CD8-positive, alpha-beta memory T cell (primary cell): ENCODE measurements at regions not wholly inside any gene's neighbourhood (a gene's known extent, or its start where the extent isn't known, plus 50 kb on each side); places are given as distances from the start of the nearest gene placed in this dataset.

Experiments used
- CTCF ChIA-PET: fragments of 350-600 bp; sonication (Branson Sonifier 250); formaldehyde crosslinking; loops from one replicate; lab custom pipeline; 2021; ENCODE audit warnings: antibody characterized with exemption; lab: Charles Lee
- POLR2A ChIA-PET: fragments of 350-600 bp; sonication (Branson Sonifier 250); formaldehyde crosslinking; loops from one replicate; lab custom pipeline; 2021; ENCODE audit warnings: antibody characterized with exemption; lab: Charles Lee
- DNase-seq, 5 donors: peaks; one replicate each; pipeline versions ENCODE4 v3.0.0 to v3.0.0-alpha.2; 2020 to 2022; ENCODE audit warnings: mixed read lengths in 1 of 5
- H3K27ac ChIP-seq: one replicate; pipeline ENCODE4 v1.7.0; 2013; ENCODE audit warnings: low read depth, mild to moderate bottlenecking, low read length, moderate library complexity
- H3K27me3 ChIP-seq: 2 replicates; pipeline ENCODE4 v1.7.0; 2013; ENCODE audit warnings: low read length, mild to moderate bottlenecking; ENCODE audit not compliant: insufficient read depth, poor library complexity, severe bottlenecking
- H3K36me3 ChIP-seq: 2 replicates; pipeline ENCODE4 v1.7.0; 2013; ENCODE audit warnings: mild to moderate bottlenecking, low read length, moderate library complexity; ENCODE audit not compliant: insufficient read depth
- H3K4me1 ChIP-seq: 2 replicates; pipeline ENCODE4 v1.7.0; 2013; ENCODE audit warnings: mild to moderate bottlenecking, low read length, moderate library complexity; ENCODE audit not compliant: insufficient read depth
- H3K4me3 ChIP-seq: 2 replicates; pipeline ENCODE4 v1.7.0; 2013; ENCODE audit warnings: mild to moderate bottlenecking, low read length
- H3K9me3 ChIP-seq: 2 replicates; pipeline ENCODE4 v1.7.0; 2013; ENCODE audit warnings: mild to moderate bottlenecking, low read length
- H3K27ac Mint-ChIP-seq, 8 donors: one replicate each; pipeline ENCODE4 v1.8.0; 2020 to 2021; ENCODE audit warnings: mixed read lengths in 8 of 8, mild to moderate bottlenecking in 6 of 8, inconsistent platforms in 3 of 8, moderate library complexity in 3 of 8
- H3K27me3 Mint-ChIP-seq, 2 donors: one replicate each; pipeline ENCODE4 v1.8.0; 2020 to 2021; ENCODE audit warnings: mixed read lengths in 2 of 2, mild to moderate bottlenecking in 1 of 2, moderate library complexity in 1 of 2
- H3K36me3 Mint-ChIP-seq, 3 donors: one replicate each; pipeline ENCODE4 v1.8.0; 2020 to 2021; ENCODE audit warnings: mixed read lengths in 3 of 3, inconsistent platforms in 1 of 3, mild to moderate bottlenecking in 1 of 3
- H3K4me1 Mint-ChIP-seq, 3 donors: one replicate each; pipeline ENCODE4 v1.8.0; 2020 to 2021; ENCODE audit warnings: mixed read lengths in 3 of 3, inconsistent platforms in 1 of 3, mild to moderate bottlenecking in 1 of 3
- H3K4me3 Mint-ChIP-seq, 7 donors: one replicate each; pipeline ENCODE4 v1.8.0; 2020 to 2021; ENCODE audit warnings: mixed read lengths in 7 of 7, mild to moderate bottlenecking in 6 of 7, moderate library complexity in 4 of 7, inconsistent platforms in 2 of 7
- H3K9me3 Mint-ChIP-seq, 5 donors: one replicate each; pipeline ENCODE4 v1.8.0; 2020 to 2022; ENCODE audit warnings: mixed read lengths in 5 of 5, mild to moderate bottlenecking in 3 of 5, moderate library complexity in 2 of 5, inconsistent platforms in 1 of 5

GRCh38 chr5:155475318-155475717 is 461.8 kb downstream of the KIF4B start:
- no peaks in the 10 kb centered on the region for H3K27me3 Mint-ChIP-seq
- DNase-seq, result no peak
- no peaks in the 10 kb centered on the region for H3K4me1 Mint-ChIP-seq
- no peak overlapping the region for H3K27ac ChIP-seq
- H3K36me3 ChIP-seq, result no peaks in the 10 kb centered on the region
- H3K9me3 ChIP-seq, result no peaks in the 10 kb centered on the region
- H3K4me3 Mint-ChIP-seq, result no peak overlapping the region
- ChIA-PET CTCF (no interaction called here), POLR2A (no interaction called here)
- H3K27ac Mint-ChIP-seq, result no peak overlapping the region
- H3K36me3 Mint-ChIP-seq, result no peaks in the 10 kb centered on the region
- no peaks in the 10 kb centered on the region for H3K27me3 ChIP-seq
- peaks cover 0 to 5% (median 0%) of the 10 kb centered on the region in 5 donors for H3K9me3 Mint-ChIP-seq
- H3K4me3 ChIP-seq, result no peak overlapping the region
- no peaks in the 10 kb centered on the region for H3K4me1 ChIP-seq

- Mint-ChIP-seq H3K4me3 (no peak overlapping the region), H3K4me1 (no peaks in the 10 kb centered on the region), H3K36me3 (no peaks in the 10 kb centered on the region), H3K9me3 (peaks cover 0 to 5% (median 1%) of the 10 kb centered on the region in 5 donors), H3K27ac (no peak overlapping the region), H3K27me3 (peaks cover 0 to 1% of the 10 kb centered on the region in 2 donors)
- H3K4me1 ChIP-seq, result no peaks in the 10 kb centered on the region
- no peaks in the 10 kb centered on the region for H3K27me3 ChIP-seq
- H3K36me3 ChIP-seq, result no peaks in the 10 kb centered on the region
- H3K27ac ChIP-seq, result no peak overlapping the region
- CTCF ChIA-PET, result no interaction called here
- DNase-seq, result no peak
- no peaks in the 10 kb centered on the region for H3K9me3 ChIP-seq
- no peak overlapping the region for H3K4me3 ChIP-seq
- POLR2A ChIA-PET, result no interaction called here
Observed at GRCh38 chr5:155480731-155481131, 467.2 kb downstream of the KIF4B start.

GRCh38 chr5:155481182-155481581 is 467.6 kb downstream of the KIF4B start:
- Mint-ChIP-seq H3K27me3 (peaks cover 0 to 1% of the 10 kb centered on the region in 2 donors), H3K36me3 (no peaks in the 10 kb centered on the region), H3K4me3 (no peak overlapping the region), H3K4me1 (no peaks in the 10 kb centered on the region), H3K9me3 (peaks cover 0 to 5% (median 1%) of the 10 kb centered on the region in 5 donors), H3K27ac (no peak overlapping the region)
- Histone ChIP-seq H3K4me3 (no peak overlapping the region), H3K9me3 (no peaks in the 10 kb centered on the region), H3K36me3 (no peaks in the 10 kb centered on the region), H3K27ac (no peak overlapping the region), H3K4me1 (no peaks in the 10 kb centered on the region), H3K27me3 (no peaks in the 10 kb centered on the region)
- no peak for DNase-seq
- ChIA-PET CTCF (no interaction called here), POLR2A (no interaction called here)

GRCh38 chr5:155482428-155482827 is 468.9 kb downstream of the KIF4B start:
- H3K4me1 ChIP-seq, result no peaks in the 10 kb centered on the region
- Mint-ChIP-seq H3K36me3 (no peaks in the 10 kb centered on the region), H3K4me3 (no peak overlapping the region), H3K27ac (no peak overlapping the region), H3K9me3 (peaks cover 0 to 1% (median 0%) of the 10 kb centered on the region in 5 donors), H3K27me3 (peaks cover 0 to 1% of the 10 kb centered on the region in 2 donors), H3K4me1 (no peaks in the 10 kb centered on the region)
- H3K27ac ChIP-seq, result no peak overlapping the region
- no peaks in the 10 kb centered on the region for H3K36me3 ChIP-seq
- H3K27me3 ChIP-seq, result no peaks in the 10 kb centered on the region
- H3K4me3 ChIP-seq, result no peak overlapping the region
- DNase-seq, result no peak
- POLR2A ChIA-PET, result no interaction called here
- CTCF ChIA-PET, result no interaction called here
- no peaks in the 10 kb centered on the region for H3K9me3 ChIP-seq

GRCh38 chr5:155485386-155485785 is 471.8 kb downstream of the KIF4B start:
- H3K27me3 Mint-ChIP-seq, result peaks cover 1 to 3% of the 10 kb centered on the region in 2 donors
- CTCF ChIA-PET, result no interaction called here
- no peak for DNase-seq
- Histone ChIP-seq H3K4me1 (no peaks in the 10 kb centered on the region), H3K36me3 (no peaks in the 10 kb centered on the region), H3K27me3 (no peaks in the 10 kb centered on the region), H3K9me3 (no peaks in the 10 kb centered on the region), H3K27ac (no peak overlapping the region), H3K4me3 (no peak overlapping the region)
- POLR2A ChIA-PET, result no interaction called here
- H3K4me3 Mint-ChIP-seq, result no peak overlapping the region
- H3K9me3 Mint-ChIP-seq, result peaks cover 0 to 1% (median 0%) of the 10 kb centered on the region in 5 donors
- H3K27ac Mint-ChIP-seq, result no peak overlapping the region
- no peaks in the 10 kb centered on the region for H3K36me3 Mint-ChIP-seq
- no peaks in the 10 kb centered on the region for H3K4me1 Mint-ChIP-seq

GRCh38 chr5:155489949-155490348 is 476.4 kb downstream of the KIF4B start:
- Histone ChIP-seq H3K9me3 (no peaks in the 10 kb centered on the region), H3K4me3 (no peak overlapping the region), H3K27ac (no peak overlapping the region), H3K27me3 (no peaks in the 10 kb centered on the region), H3K36me3 (no peaks in the 10 kb centered on the region), H3K4me1 (no peaks in the 10 kb centered on the region)
- H3K27ac Mint-ChIP-seq, result no peak overlapping the region
- H3K9me3 Mint-ChIP-seq, result peaks cover 0 to 5% (median 0%) of the 10 kb centered on the region in 5 donors
- CTCF ChIA-PET, result no interaction called here
- H3K4me3 Mint-ChIP-seq, result no peak overlapping the region
- H3K4me1 Mint-ChIP-seq, result no peaks in the 10 kb centered on the region
- DNase-seq, result no peak
- H3K27me3 Mint-ChIP-seq, result peaks cover 0 to 3% of the 10 kb centered on the region in 2 donors
- H3K36me3 Mint-ChIP-seq, result no peaks in the 10 kb centered on the region
- POLR2A ChIA-PET, result no interaction called here

GRCh38 chr5:155492191-155492590 is 478.6 kb downstream of the KIF4B start:
- no peaks in the 10 kb centered on the region for H3K27me3 ChIP-seq
- no peaks in the 10 kb centered on the region for H3K4me1 Mint-ChIP-seq
- H3K9me3 Mint-ChIP-seq, result peaks cover 0 to 5% (median 0%) of the 10 kb centered on the region in 5 donors
- H3K36me3 ChIP-seq, result no peaks in the 10 kb centered on the region
- CTCF ChIA-PET, result no interaction called here
- DNase-seq, result no peak
- POLR2A ChIA-PET, result no interaction called here
- no peaks in the 10 kb centered on the region for H3K9me3 ChIP-seq
- H3K27ac ChIP-seq, result no peak overlapping the region
- peaks cover 0 to 3% of the 10 kb centered on the region in 2 donors for H3K27me3 Mint-ChIP-seq
- H3K27ac Mint-ChIP-seq, result no peak overlapping the region
- no peaks in the 10 kb centered on the region for H3K36me3 Mint-ChIP-seq
- H3K4me3 ChIP-seq, result no peak overlapping the region
- no peaks in the 10 kb centered on the region for H3K4me1 ChIP-seq
- no peak overlapping the region for H3K4me3 Mint-ChIP-seq

- H3K27me3 Mint-ChIP-seq, result peaks cover 2 to 8% of the 10 kb centered on the region in 2 donors
Observed at GRCh38 chr5:155504606-155505005, 491.1 kb downstream of the KIF4B start.

GRCh38 chr5:155507363-155507762 is 493.8 kb downstream of the KIF4B start:
- no peaks in the 10 kb centered on the region for H3K4me1 ChIP-seq
- no peaks in the 10 kb centered on the region for H3K36me3 ChIP-seq
- Mint-ChIP-seq H3K4me1 (no peaks in the 10 kb centered on the region), H3K4me3 (no peak overlapping the region), H3K27ac (no peak overlapping the region), H3K9me3 (no peaks in the 10 kb centered on the region), H3K36me3 (no peaks in the 10 kb centered on the region), H3K27me3 (peaks cover 0 to 3% of the 10 kb centered on the region in 2 donors)
- no peak for DNase-seq
- no peaks in the 10 kb centered on the region for H3K27me3 ChIP-seq
- POLR2A ChIA-PET, result no interaction called here
- CTCF ChIA-PET, result no interaction called here
- no peak overlapping the region for H3K4me3 ChIP-seq
- no peak overlapping the region for H3K27ac ChIP-seq
- no peaks in the 10 kb centered on the region for H3K9me3 ChIP-seq

More at GRCh38 chr5:155504606-155505005, 491.1 kb downstream of the KIF4B start:
- Mint-ChIP-seq H3K36me3 (no peaks in the 10 kb centered on the region), H3K27ac (no peak overlapping the region), H3K4me3 (no peak overlapping the region), H3K9me3 (peaks cover 0 to 2% (median 0%) of the 10 kb centered on the region in 5 donors), H3K4me1 (no peaks in the 10 kb centered on the region)
- Histone ChIP-seq H3K36me3 (no peaks in the 10 kb centered on the region), H3K4me1 (no peaks in the 10 kb centered on the region), H3K27me3 (no peaks in the 10 kb centered on the region), H3K4me3 (no peak overlapping the region), H3K9me3 (no peaks in the 10 kb centered on the region), H3K27ac (no peak overlapping the region)
- POLR2A ChIA-PET, result no interaction called here
- no peak for DNase-seq
- CTCF ChIA-PET, result no interaction called here
